Liver (tissue), 3 donors: ENCODE measurements at regions not wholly inside any gene's neighbourhood (a gene's known extent, or its start where the extent isn't known, plus 50 kb on each side); places are given as distances from the start of the nearest gene placed in this dataset.

Experiments used
- EGR1 ChIP-seq, 2 donors: IDR thresholded peaks; 2 replicates each; pipeline ENCODE4 v1.6.1; 2016 to 2018; ENCODE audit warnings: antibody characterized with exemption in 2 of 2, low read depth in 2 of 2
- GABPA ChIP-seq, 2 donors: IDR thresholded peaks in 1 of 2; conservative IDR thresholded peaks in 1 of 2; 2 replicates each; pipeline ENCODE4 v1.6.1; 2016; ENCODE audit warnings: antibody characterized with exemption in 2 of 2, mild to moderate bottlenecking in 1 of 2, moderate library complexity in 1 of 2
- JUND ChIP-seq, 2 donors: IDR thresholded peaks; 2 replicates each; pipeline ENCODE4 v1.6.1; 2016; ENCODE audit warnings: antibody characterized with exemption in 2 of 2
- RAD21 ChIP-seq, 2 donors: IDR thresholded peaks; 2 replicates each; pipeline ENCODE4 v1.6.1; 2016; ENCODE audit warnings: antibody characterized with exemption in 2 of 2, mild to moderate bottlenecking in 2 of 2
- RXRA ChIP-seq, 2 donors: IDR thresholded peaks; 2 replicates each; pipeline ENCODE4 v1.6.1; 2017 to 2018; ENCODE audit warnings: antibody characterized with exemption in 2 of 2, mild to moderate bottlenecking in 1 of 2
- SP1 ChIP-seq: IDR thresholded peaks from 2 replicates; pipeline ENCODE4 v1.6.1; 2018; ENCODE audit warnings: antibody characterized with exemption, mild to moderate bottlenecking
- TAF1 ChIP-seq: conservative IDR thresholded peaks from 2 replicates; pipeline ENCODE4 v1.6.1; 2016; ENCODE audit warnings: antibody characterized with exemption, mild to moderate bottlenecking
- YY1 ChIP-seq: IDR thresholded peaks from 2 replicates; pipeline ENCODE4 v1.6.1; 2016; ENCODE audit warnings: antibody characterized with exemption, mild to moderate bottlenecking
- TF ChIP-seq, protein P1 (sequence below): fragments of 150-350 bp; IDR thresholded peaks from 2 replicates; pipeline ENCODE4 v1.5.1; 2017; ENCODE audit warnings: improper control_type of control experiment, low read depth, low read length; ENCODE audit not compliant: missing input control
- TF ChIP-seq, protein P2 (sequence below): IDR thresholded peaks from 2 replicates; pipeline ENCODE4 v1.6.1; 2016; ENCODE audit warnings: antibody characterized with exemption
- TF ChIP-seq, protein P3 (sequence below): IDR thresholded peaks from 2 replicates; pipeline ENCODE4 v1.6.1; 2016; ENCODE audit warnings: antibody characterized with exemption, mild to moderate bottlenecking
- TF ChIP-seq, protein P4 (sequence below): IDR thresholded peaks from 2 replicates; pipeline ENCODE4 v1.6.1; 2016; ENCODE audit warnings: antibody characterized with exemption
- donor health status: healthy.
- donor health status: healthy.

DNA sequence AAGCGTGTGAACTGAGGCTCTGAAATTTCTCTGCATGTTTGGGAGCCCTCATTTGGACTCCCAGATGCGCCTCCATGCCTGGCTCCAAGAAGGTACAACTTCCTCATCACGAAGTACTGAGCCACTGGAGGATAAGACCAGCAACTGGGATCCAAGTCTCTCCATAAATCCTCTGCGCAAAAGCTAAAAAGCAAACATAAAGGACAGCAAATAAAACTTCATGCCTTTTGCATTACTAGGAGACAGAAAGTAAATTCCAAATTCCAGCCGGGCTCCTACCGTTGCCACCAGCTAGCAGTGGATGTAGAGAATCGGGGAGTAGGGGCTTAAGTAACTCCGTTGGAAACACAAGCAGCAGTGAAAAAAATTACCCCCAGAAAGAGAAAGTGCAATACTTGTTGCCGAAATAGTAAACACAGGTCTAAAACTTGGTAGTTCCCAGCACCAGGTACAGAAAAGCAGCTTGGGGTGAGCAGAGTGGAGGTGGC lies 477.1 kb upstream of the TENM3 start:
- TF ChIP-seq, protein P1, sequence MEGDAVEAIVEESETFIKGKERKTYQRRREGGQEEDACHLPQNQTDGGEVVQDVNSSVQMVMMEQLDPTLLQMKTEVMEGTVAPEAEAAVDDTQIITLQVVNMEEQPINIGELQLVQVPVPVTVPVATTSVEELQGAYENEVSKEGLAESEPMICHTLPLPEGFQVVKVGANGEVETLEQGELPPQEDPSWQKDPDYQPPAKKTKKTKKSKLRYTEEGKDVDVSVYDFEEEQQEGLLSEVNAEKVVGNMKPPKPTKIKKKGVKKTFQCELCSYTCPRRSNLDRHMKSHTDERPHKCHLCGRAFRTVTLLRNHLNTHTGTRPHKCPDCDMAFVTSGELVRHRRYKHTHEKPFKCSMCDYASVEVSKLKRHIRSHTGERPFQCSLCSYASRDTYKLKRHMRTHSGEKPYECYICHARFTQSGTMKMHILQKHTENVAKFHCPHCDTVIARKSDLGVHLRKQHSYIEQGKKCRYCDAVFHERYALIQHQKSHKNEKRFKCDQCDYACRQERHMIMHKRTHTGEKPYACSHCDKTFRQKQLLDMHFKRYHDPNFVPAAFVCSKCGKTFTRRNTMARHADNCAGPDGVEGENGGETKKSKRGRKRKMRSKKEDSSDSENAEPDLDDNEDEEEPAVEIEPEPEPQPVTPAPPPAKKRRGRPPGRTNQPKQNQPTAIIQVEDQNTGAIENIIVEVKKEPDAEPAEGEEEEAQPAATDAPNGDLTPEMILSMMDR = no peak
- no peak for TF ChIP-seq JUND (IDR thresholded peaks at IDR 0.05)
- TF ChIP-seq, protein P2, sequence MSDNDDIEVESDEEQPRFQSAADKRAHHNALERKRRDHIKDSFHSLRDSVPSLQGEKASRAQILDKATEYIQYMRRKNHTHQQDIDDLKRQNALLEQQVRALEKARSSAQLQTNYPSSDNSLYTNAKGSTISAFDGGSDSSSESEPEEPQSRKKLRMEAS = no peak
- TF ChIP-seq YY1 = no peak
- TF ChIP-seq, protein P3, sequence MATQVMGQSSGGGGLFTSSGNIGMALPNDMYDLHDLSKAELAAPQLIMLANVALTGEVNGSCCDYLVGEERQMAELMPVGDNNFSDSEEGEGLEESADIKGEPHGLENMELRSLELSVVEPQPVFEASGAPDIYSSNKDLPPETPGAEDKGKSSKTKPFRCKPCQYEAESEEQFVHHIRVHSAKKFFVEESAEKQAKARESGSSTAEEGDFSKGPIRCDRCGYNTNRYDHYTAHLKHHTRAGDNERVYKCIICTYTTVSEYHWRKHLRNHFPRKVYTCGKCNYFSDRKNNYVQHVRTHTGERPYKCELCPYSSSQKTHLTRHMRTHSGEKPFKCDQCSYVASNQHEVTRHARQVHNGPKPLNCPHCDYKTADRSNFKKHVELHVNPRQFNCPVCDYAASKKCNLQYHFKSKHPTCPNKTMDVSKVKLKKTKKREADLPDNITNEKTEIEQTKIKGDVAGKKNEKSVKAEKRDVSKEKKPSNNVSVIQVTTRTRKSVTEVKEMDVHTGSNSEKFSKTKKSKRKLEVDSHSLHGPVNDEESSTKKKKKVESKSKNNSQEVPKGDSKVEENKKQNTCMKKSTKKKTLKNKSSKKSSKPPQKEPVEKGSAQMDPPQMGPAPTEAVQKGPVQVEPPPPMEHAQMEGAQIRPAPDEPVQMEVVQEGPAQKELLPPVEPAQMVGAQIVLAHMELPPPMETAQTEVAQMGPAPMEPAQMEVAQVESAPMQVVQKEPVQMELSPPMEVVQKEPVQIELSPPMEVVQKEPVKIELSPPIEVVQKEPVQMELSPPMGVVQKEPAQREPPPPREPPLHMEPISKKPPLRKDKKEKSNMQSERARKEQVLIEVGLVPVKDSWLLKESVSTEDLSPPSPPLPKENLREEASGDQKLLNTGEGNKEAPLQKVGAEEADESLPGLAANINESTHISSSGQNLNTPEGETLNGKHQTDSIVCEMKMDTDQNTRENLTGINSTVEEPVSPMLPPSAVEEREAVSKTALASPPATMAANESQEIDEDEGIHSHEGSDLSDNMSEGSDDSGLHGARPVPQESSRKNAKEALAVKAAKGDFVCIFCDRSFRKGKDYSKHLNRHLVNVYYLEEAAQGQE = no peak
- TF ChIP-seq TAF1 = no peak
- TF ChIP-seq EGR1 (IDR thresholded peaks at IDR 0.05; ENCODE audit: low read depth in 2 of 2) = no peak
- no peak for TF ChIP-seq RAD21 (IDR thresholded peaks at IDR 0.05)
- TF ChIP-seq, protein P4, sequence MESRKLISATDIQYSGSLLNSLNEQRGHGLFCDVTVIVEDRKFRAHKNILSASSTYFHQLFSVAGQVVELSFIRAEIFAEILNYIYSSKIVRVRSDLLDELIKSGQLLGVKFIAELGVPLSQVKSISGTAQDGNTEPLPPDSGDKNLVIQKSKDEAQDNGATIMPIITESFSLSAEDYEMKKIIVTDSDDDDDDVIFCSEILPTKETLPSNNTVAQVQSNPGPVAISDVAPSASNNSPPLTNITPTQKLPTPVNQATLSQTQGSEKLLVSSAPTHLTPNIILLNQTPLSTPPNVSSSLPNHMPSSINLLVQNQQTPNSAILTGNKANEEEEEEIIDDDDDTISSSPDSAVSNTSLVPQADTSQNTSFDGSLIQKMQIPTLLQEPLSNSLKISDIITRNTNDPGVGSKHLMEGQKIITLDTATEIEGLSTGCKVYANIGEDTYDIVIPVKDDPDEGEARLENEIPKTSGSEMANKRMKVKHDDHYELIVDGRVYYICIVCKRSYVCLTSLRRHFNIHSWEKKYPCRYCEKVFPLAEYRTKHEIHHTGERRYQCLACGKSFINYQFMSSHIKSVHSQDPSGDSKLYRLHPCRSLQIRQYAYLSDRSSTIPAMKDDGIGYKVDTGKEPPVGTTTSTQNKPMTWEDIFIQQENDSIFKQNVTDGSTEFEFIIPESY = no peak
- no peak for TF ChIP-seq GABPA (IDR thresholded peaks at IDR 0.05 in 1 of 2, conservative IDR thresholded peaks at IDR 0.05 in 1 of 2)
- TF ChIP-seq RXRA (IDR thresholded peaks at IDR 0.05) = no peak
- no peak for TF ChIP-seq SP1
